Body of pancreas (tissue), 4 donors: ENCODE measurements at regions not wholly inside any gene's neighbourhood (a gene's known extent, or its start where the extent isn't known, plus 50 kb on each side); places are given as distances from the start of the nearest gene placed in this dataset.

Experiments used
- POLR2A ChIP-seq, 3 donors: fragments of 450-650 bp; IDR thresholded peaks; one replicate each; pipeline ENCODE4 v1.6.1; 2016; ENCODE audit warnings: antibody characterized with exemption in 3 of 3, mild to moderate bottlenecking in 2 of 3
- TF ChIP-seq, protein P1 (sequence below), 7 experiments: fragments of 450-650 bp in 4 of 7; fragments of 200-600 bp in 3 of 7; sonication (generic) in 3 of 7; IDR thresholded peaks; one replicate each; pipeline ENCODE4 v1.5.1; 2016 to 2019; ENCODE audit warnings: antibody characterized with exemption in 7 of 7

DNA sequence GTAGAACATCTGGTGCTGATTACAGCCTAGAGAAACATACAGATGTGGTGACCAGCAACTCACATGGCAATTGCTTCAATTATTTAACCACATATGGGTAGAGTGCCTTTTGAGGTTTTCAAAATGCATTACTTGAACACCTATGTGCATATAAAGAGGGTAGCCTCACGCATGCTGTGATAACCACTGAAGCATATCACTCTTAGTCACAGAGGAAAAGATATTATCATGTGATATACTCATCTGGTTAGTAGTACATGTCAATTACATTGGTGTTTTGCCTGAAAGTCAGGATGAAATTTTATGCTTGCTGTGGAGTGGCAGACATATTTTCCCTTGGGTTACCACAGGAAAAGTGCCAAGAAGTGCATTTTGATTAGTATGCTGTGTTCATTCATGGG is 459.3 kb upstream of the AGTR1 start:
- TF ChIP-seq, protein P1, sequence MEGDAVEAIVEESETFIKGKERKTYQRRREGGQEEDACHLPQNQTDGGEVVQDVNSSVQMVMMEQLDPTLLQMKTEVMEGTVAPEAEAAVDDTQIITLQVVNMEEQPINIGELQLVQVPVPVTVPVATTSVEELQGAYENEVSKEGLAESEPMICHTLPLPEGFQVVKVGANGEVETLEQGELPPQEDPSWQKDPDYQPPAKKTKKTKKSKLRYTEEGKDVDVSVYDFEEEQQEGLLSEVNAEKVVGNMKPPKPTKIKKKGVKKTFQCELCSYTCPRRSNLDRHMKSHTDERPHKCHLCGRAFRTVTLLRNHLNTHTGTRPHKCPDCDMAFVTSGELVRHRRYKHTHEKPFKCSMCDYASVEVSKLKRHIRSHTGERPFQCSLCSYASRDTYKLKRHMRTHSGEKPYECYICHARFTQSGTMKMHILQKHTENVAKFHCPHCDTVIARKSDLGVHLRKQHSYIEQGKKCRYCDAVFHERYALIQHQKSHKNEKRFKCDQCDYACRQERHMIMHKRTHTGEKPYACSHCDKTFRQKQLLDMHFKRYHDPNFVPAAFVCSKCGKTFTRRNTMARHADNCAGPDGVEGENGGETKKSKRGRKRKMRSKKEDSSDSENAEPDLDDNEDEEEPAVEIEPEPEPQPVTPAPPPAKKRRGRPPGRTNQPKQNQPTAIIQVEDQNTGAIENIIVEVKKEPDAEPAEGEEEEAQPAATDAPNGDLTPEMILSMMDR (IDR thresholded peaks at IDR 0.05) = no peak
- no peak for TF ChIP-seq POLR2A (IDR thresholded peaks at IDR 0.05)
